ENCODE measurements at regions not wholly inside any gene's neighbourhood (a gene's known extent, or its start where the extent isn't known, plus 50 kb on each side); places are given as distances from the start of the nearest gene placed in this dataset.

- no peak for DNase-seq (ENCODE audit: low read depth)
Observed at GRCh38 chr11:80365076-80365725, 924.4 kb upstream of the TENM4 start.

DNA sequence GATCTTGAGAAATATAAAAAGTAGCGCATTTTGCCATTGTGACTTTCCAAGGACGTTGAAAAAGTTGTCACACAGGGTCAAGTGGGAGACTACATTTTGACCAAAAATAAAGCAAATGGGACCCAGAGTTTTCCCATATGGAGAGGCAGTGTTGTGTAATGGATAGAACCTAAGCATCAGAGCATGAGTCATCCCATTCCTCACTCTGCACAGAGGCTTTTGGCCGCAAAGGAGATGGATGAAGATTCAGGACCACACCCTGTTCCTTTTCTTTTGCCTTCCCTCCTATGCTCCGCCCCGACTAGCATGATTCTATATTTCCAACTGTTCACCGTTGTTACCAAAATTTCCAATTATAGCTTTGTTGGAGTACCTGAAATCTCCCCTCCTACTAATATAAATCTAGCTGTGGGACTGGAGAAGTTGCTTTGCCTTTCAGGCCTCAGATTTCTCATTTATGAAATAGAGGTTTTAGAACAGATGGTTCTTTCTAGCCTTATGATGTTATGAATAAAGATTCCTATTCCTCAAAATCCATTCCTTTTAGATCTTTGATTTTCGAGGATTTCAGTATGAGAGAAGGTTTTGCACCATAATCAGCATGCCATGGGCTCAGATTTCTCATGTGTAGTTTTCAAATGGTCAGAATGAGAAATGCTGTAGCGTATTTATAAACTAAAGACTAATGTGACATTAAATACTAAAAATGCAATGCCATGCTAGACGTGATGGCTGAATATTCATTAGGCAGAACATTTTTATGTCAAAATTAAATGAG is 921.9 kb upstream of the TENM4 start:
- DNase-seq (ENCODE audit: low read depth): no peak

- DNase-seq (ENCODE audit: low read depth): no peak
Observed at GRCh38 chr11:80355251-80355650, 914.4 kb upstream of the TENM4 start.

DNA sequence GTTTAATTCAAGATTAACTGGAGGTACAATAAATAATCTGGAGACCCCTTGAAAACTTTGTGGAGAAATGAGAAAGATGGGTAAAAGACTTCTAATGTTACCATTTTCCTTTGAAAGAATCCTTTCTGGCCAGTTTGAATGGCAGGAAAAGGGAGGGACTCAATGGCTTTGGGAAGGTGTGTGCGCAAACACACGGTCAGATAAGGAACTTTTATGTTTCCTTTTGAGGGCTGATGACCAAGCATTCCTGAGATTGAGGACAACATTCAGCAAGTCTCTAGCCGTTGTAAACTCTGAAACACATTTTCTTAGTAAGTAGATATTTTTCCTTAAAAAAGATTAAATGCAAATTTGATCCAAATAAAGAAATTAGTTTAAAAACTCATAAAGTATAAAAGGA is 909.7 kb upstream of the TENM4 start:
- DNase-seq (ENCODE audit: low read depth): no peak

GRCh38 chr11:80349997-80350396 is 909.2 kb upstream of the TENM4 start:
- DNase-seq (ENCODE audit: low read depth): no peak

- DNase-seq (ENCODE audit: low read depth): no peak
Observed at GRCh38 chr11:80346353-80347059, 905.7 kb upstream of the TENM4 start.

- DNase-seq (ENCODE audit: low read depth): no peak
Observed at GRCh38 chr11:80343436-80343835, 902.6 kb upstream of the TENM4 start.

DNA sequence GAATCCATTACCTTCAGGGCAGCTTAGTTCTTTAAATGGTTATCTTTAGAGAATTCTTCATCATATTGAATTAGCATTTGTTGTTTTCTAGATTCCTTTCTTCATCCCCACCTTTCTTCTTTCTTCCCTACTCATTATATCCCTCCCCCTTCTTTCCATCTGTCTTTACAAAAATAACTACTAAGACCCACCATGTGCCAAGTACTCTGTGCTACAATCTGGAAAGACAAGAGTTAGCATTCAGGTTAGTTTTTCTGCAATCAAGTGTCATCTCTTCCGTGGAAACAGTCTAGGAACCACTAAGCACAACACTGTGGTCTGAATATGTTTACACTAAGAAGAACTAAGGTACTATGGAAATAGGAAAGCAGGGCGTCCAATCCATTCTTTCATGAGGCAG is 897.4 kb upstream of the TENM4 start:
- DNase-seq (ENCODE audit: low read depth): no peak

GRCh38 chr11:80331694-80332093 is 890.9 kb upstream of the TENM4 start:
- no peak for DNase-seq (ENCODE audit: low read depth)

GRCh38 chr11:80330264-80330663 is 889.4 kb upstream of the TENM4 start:
- DNase-seq (ENCODE audit: low read depth): peak; percentile 31

DNA sequence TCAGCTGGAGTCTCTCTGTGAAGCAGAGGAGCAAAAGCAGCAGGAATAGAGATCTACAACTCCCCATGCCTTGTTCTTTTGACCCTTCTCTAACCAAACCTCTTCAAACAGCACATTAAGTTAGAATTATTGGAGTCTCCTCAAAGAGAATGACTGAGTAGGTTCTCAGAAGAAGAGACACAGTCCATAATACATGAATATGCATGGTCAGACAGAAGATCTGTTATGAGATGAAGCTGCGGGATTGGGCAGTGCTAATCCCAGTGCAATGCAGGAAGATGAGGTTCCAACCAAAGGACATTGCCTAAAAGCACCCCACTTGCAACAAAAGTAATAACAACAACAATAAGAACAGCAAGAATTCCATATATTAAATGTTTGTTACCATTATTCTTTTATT is 887.9 kb upstream of the TENM4 start:
- no peak for DNase-seq (ENCODE audit: low read depth)

GRCh38 chr11:80327956-80328614 is 887.3 kb upstream of the TENM4 start:
- no peak for DNase-seq (ENCODE audit: low read depth)

GRCh38 chr11:80321786-80322185 is 881.0 kb upstream of the TENM4 start:
- DNase-seq (ENCODE audit: low read depth): no peak

DNA sequence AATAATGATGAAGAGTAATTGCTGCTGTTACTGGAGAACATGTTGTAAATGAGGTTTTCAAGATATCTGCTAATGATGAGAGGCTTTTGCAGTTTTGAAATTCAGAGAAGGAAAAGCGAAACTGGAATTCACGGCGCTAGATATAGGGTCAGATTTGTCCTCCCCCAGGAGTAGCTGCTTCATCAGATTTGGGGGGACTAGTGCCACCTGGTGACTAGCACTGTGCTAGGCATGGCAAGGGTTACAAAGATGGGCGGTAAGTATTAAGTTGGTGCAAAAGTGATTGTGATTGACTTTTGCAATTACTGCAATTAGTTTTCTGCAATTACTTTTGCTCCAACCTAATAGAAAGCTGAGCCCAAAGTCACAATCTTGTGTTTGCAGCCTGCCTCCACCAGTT is 879.9 kb upstream of the TENM4 start:
- DNase-seq (ENCODE audit: low read depth): peak; percentile 14

- DNase-seq (ENCODE audit: low read depth): no peak
Observed at GRCh38 chr11:80320226-80320625, 879.4 kb upstream of the TENM4 start.

DNA sequence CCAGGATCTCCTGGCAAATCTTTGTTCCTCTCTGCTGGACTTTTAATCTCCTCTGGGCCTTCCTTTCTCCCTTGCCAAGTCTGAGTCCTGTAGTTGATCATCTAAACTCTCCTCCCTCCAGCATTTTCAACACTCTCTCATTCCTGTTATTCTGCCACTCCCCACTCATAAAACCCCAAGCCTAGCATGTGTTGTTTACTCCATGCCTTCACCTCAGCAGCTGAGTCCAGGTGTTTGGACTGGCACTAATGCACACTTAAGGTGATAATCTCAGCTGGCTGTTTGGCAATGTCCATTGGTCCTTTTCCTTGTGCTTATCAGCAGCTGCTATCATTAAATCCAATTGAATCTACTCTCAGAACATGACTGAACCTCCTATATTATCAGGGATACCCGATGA is 876.8 kb upstream of the TENM4 start:
- no peak for DNase-seq (ENCODE audit: low read depth)

GRCh38 chr11:80315200-80315599 is 874.4 kb upstream of the TENM4 start:
- DNase-seq (ENCODE audit: low read depth): no peak

DNA sequence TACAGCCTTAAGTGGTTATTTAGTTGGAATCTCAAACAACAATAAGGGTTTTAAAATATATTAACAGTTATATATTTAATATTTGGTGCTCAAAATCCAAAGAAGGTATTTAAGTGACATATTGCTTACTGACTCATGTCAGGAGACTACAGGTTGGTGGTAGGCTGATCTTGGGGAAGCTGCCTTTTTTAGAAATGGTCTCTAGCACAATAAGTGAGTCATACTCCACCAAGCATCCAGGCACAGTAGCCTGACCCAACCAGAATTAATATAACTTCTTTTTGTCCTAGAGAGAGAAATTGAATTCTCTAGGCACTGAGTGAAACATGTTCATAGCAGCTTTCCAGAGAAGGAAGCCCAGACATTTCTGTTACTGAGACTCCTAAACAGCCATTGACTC is 868.5 kb upstream of the TENM4 start:
- no peak for DNase-seq (ENCODE audit: low read depth)

DNA sequence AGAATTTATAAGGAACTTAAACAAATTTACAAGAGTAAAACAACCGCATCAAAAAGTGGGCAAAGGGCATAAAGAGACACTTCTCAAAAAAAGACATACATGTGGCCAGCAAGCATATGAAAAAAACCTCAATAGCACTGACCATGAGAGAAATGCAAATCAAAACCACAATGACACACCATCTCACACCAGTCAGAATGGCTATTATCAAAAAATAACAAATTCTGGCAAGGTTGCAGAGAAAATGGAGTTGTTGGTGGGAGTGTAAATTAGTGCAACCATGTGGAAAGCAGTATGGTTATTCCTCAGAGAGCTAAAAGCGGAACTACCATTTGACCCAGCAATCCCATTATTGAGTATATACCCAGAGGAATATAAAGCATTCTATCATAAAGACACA is 866.8 kb upstream of the TENM4 start:
- no peak for DNase-seq (ENCODE audit: low read depth)

DNA sequence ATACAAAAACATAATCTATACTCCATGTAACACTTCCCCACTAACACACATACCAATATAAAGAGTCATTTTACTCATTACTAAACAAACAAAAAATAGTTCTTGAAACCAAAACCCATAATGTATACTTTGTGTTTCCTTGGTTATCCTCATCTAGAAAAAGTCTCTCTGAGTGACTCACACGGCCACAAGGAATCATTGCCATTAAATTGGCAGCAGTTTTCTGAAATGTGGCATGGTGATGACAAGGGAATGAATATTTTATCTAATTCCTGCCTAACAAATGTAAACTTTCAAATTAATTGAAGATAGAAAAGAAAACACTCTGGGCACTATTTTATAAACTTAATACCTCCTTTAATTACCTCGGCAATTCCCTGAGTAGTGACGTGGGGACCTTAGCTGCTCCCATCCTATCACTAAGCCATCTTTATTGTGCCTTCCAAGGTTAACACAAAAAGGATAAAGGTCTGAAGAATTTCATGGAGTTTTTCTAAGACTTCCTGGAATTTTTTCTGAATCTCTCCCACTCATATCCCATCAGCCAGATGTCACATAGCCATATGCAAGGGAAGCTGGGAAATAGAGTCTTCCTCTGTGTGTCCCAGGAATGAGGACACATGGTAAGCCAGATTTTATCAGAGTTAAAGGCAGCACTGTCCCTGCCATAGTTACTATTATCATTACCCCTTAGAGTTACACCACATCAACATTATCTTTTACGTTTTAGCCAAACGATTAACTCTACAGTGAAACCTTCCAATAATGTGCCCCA is 857.2 kb upstream of the TENM4 start:
- DNase-seq (ENCODE audit: low read depth): peak; percentile 17

- DNase-seq (ENCODE audit: low read depth): no peak
Observed at GRCh38 chr11:80293293-80293692, 852.5 kb upstream of the TENM4 start.
